Uterus (tissue), 2 donors: ENCODE measurements at regions not wholly inside any gene's neighbourhood (a gene's known extent, or its start where the extent isn't known, plus 50 kb on each side); places are given as distances from the start of the nearest gene placed in this dataset.

Experiments used
- CTCF ChIP-seq, 4 experiments: fragments of 200-600 bp in 2 of 4; fragments of 450-650 bp in 2 of 4; sonication (generic) in 2 of 4; IDR thresholded peaks; one replicate each; pipeline ENCODE4 v1.5.1; 2016 to 2019; ENCODE audit warnings: antibody characterized with exemption in 4 of 4, mild to moderate bottlenecking in 2 of 4, moderate library complexity in 1 of 4
- POLR2A ChIP-seq, 2 donors: fragments of 450-650 bp; IDR thresholded peaks; one replicate each; pipeline ENCODE4 v1.6.1; 2016; ENCODE audit warnings: antibody characterized with exemption in 2 of 2, mild to moderate bottlenecking in 1 of 2, moderate library complexity in 1 of 2

GRCh38 chr14:39890026-39890425 lies 457.8 kb upstream of the FBXO33 start:
- TF ChIP-seq CTCF (IDR thresholded peaks at IDR 0.05) (no peak), POLR2A (IDR thresholded peaks at IDR 0.05) (no peak)
